ENCODE measurements at regions not wholly inside any gene's neighbourhood (a gene's known extent, or its start where the extent isn't known, plus 50 kb on each side); places are given as distances from the start of the nearest gene placed in this dataset.
A peak's percentile ranks its signal among the peaks of the same experiment; 100 is the strongest.

DNA sequence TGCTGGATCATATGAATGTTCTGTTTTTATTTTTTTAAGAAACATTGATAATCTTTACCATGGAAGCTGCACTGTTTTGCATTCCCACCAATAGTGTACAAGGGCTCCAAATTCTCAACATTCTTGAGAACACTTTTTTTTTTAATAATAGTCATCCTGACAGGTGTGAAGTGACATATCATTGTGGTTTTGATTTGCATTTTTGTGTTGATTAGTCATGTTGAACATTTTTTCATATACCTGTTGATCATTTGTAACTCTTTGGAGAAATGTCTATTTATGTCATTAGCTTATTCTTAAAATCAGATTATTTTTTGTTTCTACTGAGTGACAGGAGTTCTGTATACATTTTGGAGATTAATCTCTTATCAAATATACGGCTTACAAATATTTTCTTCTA, 408.5 kb downstream of the GLUD2 start:
- no peak for DNase-seq (ENCODE audit: low read depth)
- TF ChIP-seq, protein P1, sequence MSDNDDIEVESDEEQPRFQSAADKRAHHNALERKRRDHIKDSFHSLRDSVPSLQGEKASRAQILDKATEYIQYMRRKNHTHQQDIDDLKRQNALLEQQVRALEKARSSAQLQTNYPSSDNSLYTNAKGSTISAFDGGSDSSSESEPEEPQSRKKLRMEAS (IDR thresholded peaks at IDR 0.05; ENCODE audit: low read depth, low read length), result no peak
- TF ChIP-seq POLR2A (IDR thresholded peaks at IDR 0.05; ENCODE audit: extremely low read depth, insufficient read length) (no peak), MYC (IDR thresholded peaks at IDR 0.05; ENCODE audit: low read depth, low read length) (no peak), CTCF (IDR thresholded peaks at IDR 0.05; ENCODE audit: low read depth, low read length) (no peak)
- H3K4me3 ChIP-seq (ENCODE audit: low read depth, low read length), result no peak overlapping the region

- TF ChIP-seq MYC (IDR thresholded peaks at IDR 0.05; ENCODE audit: low read depth, low read length) (no peak), CTCF (IDR thresholded peaks at IDR 0.05; ENCODE audit: low read depth, low read length) (no peak), POLR2A (IDR thresholded peaks at IDR 0.05; ENCODE audit: extremely low read depth, insufficient read length) (no peak)
- TF ChIP-seq, protein P1 (IDR thresholded peaks at IDR 0.05; ENCODE audit: low read depth, low read length), result no peak
- no peak overlapping the region for H3K4me3 ChIP-seq (ENCODE audit: low read depth, low read length)
- no peak for DNase-seq (ENCODE audit: low read depth)
Measured at GRCh38 chrX:121456315-121456714, 408.9 kb downstream of the GLUD2 start.

DNA sequence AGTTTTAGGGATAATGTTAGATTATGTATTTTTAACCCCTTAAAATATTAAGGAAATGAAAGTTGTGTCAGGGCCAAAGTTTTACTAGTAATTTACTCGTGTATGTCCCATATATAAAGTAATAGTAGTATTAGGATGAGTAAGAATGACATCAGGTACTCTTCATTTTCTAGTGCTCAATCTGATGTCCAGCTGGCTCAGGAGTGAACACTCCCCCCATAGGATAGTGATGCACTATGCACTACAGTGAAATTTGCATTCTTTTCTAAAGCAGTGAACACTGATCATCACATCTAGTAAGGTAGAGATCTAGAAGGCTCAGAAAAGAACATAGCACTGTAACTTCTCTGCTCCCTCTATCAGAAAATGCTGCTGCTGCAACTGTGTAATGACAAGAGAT, 409.7 kb downstream of the GLUD2 start:
- DNase-seq (ENCODE audit: low read depth), result no peak
- TF ChIP-seq POLR2A (IDR thresholded peaks at IDR 0.05; ENCODE audit: extremely low read depth, insufficient read length) (no peak), CTCF (IDR thresholded peaks at IDR 0.05; ENCODE audit: low read depth, low read length) (no peak), MYC (IDR thresholded peaks at IDR 0.05; ENCODE audit: low read depth, low read length) (no peak)
- no peak overlapping the region for H3K4me3 ChIP-seq (ENCODE audit: low read depth, low read length)

DNA sequence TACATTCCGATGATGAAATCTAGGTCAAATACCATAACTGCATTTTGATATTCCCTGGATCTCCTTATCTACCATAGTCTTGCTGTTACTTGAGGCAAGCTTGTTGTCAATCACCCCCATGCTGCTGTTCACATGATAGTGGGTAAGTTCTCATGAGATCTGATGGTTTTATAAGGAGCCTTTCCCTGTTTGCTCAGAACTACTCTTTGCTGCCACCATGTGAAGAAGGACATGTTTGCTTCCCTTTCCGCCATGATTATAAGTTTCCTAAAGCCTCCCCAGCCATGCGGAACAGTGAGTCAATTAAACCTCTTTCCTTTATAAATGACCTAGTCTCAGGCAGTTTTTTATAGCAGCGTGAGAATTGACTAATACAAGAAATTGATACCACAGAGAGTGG, 432.0 kb downstream of the GLUD2 start:
- peak; percentile 2 for DNase-seq (ENCODE audit: low read depth)
- no peak for TF ChIP-seq POLR2A (IDR thresholded peaks at IDR 0.05; ENCODE audit: extremely low read depth, insufficient read length)
- TF ChIP-seq, protein P1 (IDR thresholded peaks at IDR 0.05; ENCODE audit: low read depth, low read length), result no peak
- no peak for TF ChIP-seq CTCF (IDR thresholded peaks at IDR 0.05; ENCODE audit: low read depth, low read length)
- no peak for TF ChIP-seq MYC (IDR thresholded peaks at IDR 0.05; ENCODE audit: low read depth, low read length)
- no peak overlapping the region for H3K4me3 ChIP-seq (ENCODE audit: low read depth, low read length)

DNA sequence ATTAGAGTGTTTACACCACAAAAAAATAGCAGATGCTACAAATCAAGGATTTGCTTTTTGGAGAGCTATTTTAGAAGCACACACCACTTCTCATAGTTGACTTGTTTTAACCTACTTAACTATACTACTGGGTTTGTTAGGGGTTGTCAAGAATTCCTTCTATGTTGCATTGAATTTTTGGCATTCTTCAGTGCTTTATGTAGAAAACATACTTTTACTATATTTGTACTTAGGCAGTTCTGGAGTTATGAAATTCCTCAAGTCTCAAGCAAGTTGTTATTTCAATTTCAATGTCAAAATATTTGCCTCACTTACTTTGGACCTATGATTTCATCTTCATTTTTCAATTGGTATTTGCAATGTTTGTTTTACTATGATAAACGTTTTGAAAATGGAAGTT, 449.6 kb downstream of the GLUD2 start:
- DNase-seq (ENCODE audit: low read depth), result no peak
- TF ChIP-seq POLR2A (IDR thresholded peaks at IDR 0.05; ENCODE audit: extremely low read depth, insufficient read length) (no peak), MYC (IDR thresholded peaks at IDR 0.05; ENCODE audit: low read depth, low read length) (no peak), CTCF (IDR thresholded peaks at IDR 0.05; ENCODE audit: low read depth, low read length) (no peak)
- TF ChIP-seq, protein P1 (IDR thresholded peaks at IDR 0.05; ENCODE audit: low read depth, low read length), result no peak

DNA sequence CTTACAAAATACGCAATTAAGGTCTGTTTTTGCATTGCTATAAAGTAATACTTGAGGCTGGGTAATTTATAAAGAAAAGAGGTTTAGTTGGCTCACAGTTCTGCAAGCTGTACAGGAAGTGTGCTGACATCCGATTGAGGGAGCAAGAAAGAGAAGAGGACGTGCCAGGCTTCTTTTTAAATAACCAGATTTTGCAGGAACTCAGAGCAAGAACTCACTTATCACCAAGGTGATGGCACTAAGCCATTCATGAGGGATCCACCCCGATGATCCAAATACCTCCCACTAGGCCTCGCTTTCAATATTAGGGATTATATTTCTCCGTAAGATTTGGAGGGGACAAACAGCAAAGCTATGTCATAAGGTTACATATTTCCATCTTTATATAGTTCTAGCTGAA, 456.7 kb downstream of the GLUD2 start:
- TF ChIP-seq POLR2A (IDR thresholded peaks at IDR 0.05; ENCODE audit: extremely low read depth, insufficient read length) (no peak), CTCF (IDR thresholded peaks at IDR 0.05; ENCODE audit: low read depth, low read length) (no peak), MYC (IDR thresholded peaks at IDR 0.05; ENCODE audit: low read depth, low read length) (no peak)
- TF ChIP-seq, protein P1 (IDR thresholded peaks at IDR 0.05; ENCODE audit: low read depth, low read length), result no peak
- no peak overlapping the region for H3K4me3 ChIP-seq (ENCODE audit: low read depth, low read length)
- DNase-seq (ENCODE audit: low read depth), result peak; percentile 0

More for the DNA sequence above, 449.6 kb downstream of the GLUD2 start:
- H3K4me3 ChIP-seq (ENCODE audit: low read depth, low read length), result no peak overlapping the region

Data from NB4 (cell line).